ENCODE measurements at regions not wholly inside any gene's neighbourhood (a gene's known extent, or its start where the extent isn't known, plus 50 kb on each side); places are given as distances from the start of the nearest gene placed in this dataset.

GRCh38 chr11:70731271-70732022 lies 333.1 kb downstream of the CTTN start:
- peaks cover 0 to 5% (median 0%) of the 10 kb centered on the region in 3 experiments; a peak in 2 of 7 replicates for H3K36me3 Mint-ChIP-seq (ENCODE audit: insufficient read depth in 1 of 3, low read depth in 3 of 3)
- Histone ChIP-seq H3K4me2 (ENCODE audit: insufficient read depth, insufficient read length, low read length) (no peak overlapping the region), H3K23me2 (ENCODE audit: insufficient read length, low read depth, low read length, poor library complexity, severe bottlenecking) (no peaks in the 10 kb centered on the region), H2AK5ac (ENCODE audit: insufficient read length, low read length) (no peak overlapping the region), H2BK12ac (ENCODE audit: insufficient read length, low read depth, low read length) (no peak overlapping the region), H3K27me3 (ENCODE audit: insufficient read depth, low read length) (no peaks in the 10 kb centered on the region), H2BK5ac (ENCODE audit: insufficient read length, low read length) (no peak overlapping the region), H2BK15ac (ENCODE audit: low read depth, low read length) (no peak overlapping the region), H3K18ac (ENCODE audit: insufficient read length, low read depth, low read length) (no peak overlapping the region), H3T11ph (ENCODE audit: low read length) (no peak overlapping the region), H3K9ac (ENCODE audit: extremely low read depth, insufficient read length, low read length) (no peak overlapping the region), H3K14ac (ENCODE audit: insufficient read depth, low read length) (no peak overlapping the region), H3K4me1 (ENCODE audit: insufficient read depth, low read length) (no peaks in the 10 kb centered on the region), H2BK20ac (ENCODE audit: low read depth, low read length, poor library complexity, severe bottlenecking) (no peak overlapping the region), H4K20me1 (ENCODE audit: control insufficient read depth, insufficient read depth, insufficient read length) (no peaks in the 10 kb centered on the region), H3K56ac (ENCODE audit: insufficient read length, low read depth, low read length) (no peak overlapping the region), H4K8ac (replicated peaks; ENCODE audit: insufficient read length, low read depth, low read length) (no peak overlapping the region), H3K23ac (ENCODE audit: insufficient read length, low read depth, low read length) (no peak overlapping the region), H3K9me3 (ENCODE audit: control insufficient read depth, low read depth, low read length) (no peaks in the 10 kb centered on the region), H2AFZ (ENCODE audit: low read length) (no peak overlapping the region), H4K5ac (ENCODE audit: insufficient read length, low read depth, low read length) (no peak overlapping the region), H4K91ac (ENCODE audit: insufficient read length, low read depth, low read length) (no peak overlapping the region), H2BK120ac (ENCODE audit: low read depth, low read length, poor library complexity, severe bottlenecking) (no peak overlapping the region), H3K4ac (ENCODE audit: low read depth, low read length) (no peak overlapping the region), H3K79me1 (ENCODE audit: insufficient read depth, low read depth, low read length, poor library complexity, severe bottlenecking) (no peaks in the 10 kb centered on the region), H3K79me2 (ENCODE audit: insufficient read depth, low read length) (no peaks in the 10 kb centered on the region), H3K27ac (ENCODE audit: insufficient read length, low read depth, low read length) (no peak overlapping the region)
- TF ChIP-seq CTCF (conservative IDR thresholded peaks at IDR 0.05) = no peak
- 0 out of 2 replicates have a peak, but pooled peaks cover 2% of the 10 kb centered on the region for H3K27me3 Mint-ChIP-seq (ENCODE audit: low read depth)
- WGBS (ENCODE audit: extremely low coverage, insufficient read length, low lambda C conversion rate) = no CpG with 5 or more reads among the region's 11 CpGs
- no peak for DNase-seq
- H3K4me1 Mint-ChIP-seq = peaks cover 11 to 22% of the 10 kb centered on the region in 2 experiments
- H3K4me3 Mint-ChIP-seq = no peak overlapping the region
- H3K9me3 Mint-ChIP-seq = peaks cover 3 to 5% of the 10 kb centered on the region in 2 experiments; a peak in 1 of 5 replicates
- H3K27ac Mint-ChIP-seq = peak overlapping the region in 1 of 3 experiments; percentile 24; a peak in 2 of 7 replicates
